WTC11 (cell line): ENCODE measurements at regions not wholly inside any gene's neighbourhood (a gene's known extent, or its start where the extent isn't known, plus 50 kb on each side); places are given as distances from the start of the nearest gene placed in this dataset.

Experiments
- ATAC-seq: fragments of 200-7000 bp; cut with Tn5 transposase; 2 replicates; pipeline ENCODE4 v1.10.0; 2021; ENCODE audit warnings: mild to moderate bottlenecking, moderate library complexity
- CTCF ChIA-PET: fragments of 300-600 bp; sonication (Branson Sonifier 250); formaldehyde crosslinking; loops from one replicate; lab custom pipeline; 2021; ENCODE audit warnings: antibody characterized with exemption; lab: Charles Lee
- POLR2A ChIA-PET: fragments of 350-600 bp; sonication (Branson Sonifier 250); formaldehyde crosslinking; loops from one replicate; lab custom pipeline; 2021; ENCODE audit warnings: antibody characterized with exemption; lab: Charles Lee
- DNase-seq: peaks from one replicate; pipeline ENCODE4 v3.0.0; 2021; ENCODE audit warnings: low spot score
- H3K27ac Mint-ChIP-seq: 2 replicates; pipeline ENCODE4 v1.8.0; 2021; ENCODE audit warnings: mixed read lengths
- H3K27me3 Mint-ChIP-seq: 2 replicates; pipeline ENCODE4 v1.8.0; 2021; ENCODE audit warnings: low read depth, mild to moderate bottlenecking, moderate library complexity, mixed read lengths
- H3K36me3 Mint-ChIP-seq: 2 replicates; pipeline ENCODE4 v1.8.0; 2021; ENCODE audit warnings: mixed read lengths
- H3K4me1 Mint-ChIP-seq: 2 replicates; pipeline ENCODE4 v1.8.0; 2022; ENCODE audit warnings: mixed read lengths
- H3K4me3 Mint-ChIP-seq: 2 replicates; pipeline ENCODE4 v1.8.0; 2021; ENCODE audit warnings: mild to moderate bottlenecking, moderate library complexity, mixed read lengths
- H3K9me3 Mint-ChIP-seq: 2 replicates; pipeline ENCODE4 v1.8.0; 2021; ENCODE audit warnings: mixed read lengths
- CDX4 ChIP-seq: fragments of 250-450 bp; sonication (Bioruptor Pico); IDR thresholded peaks from 2 replicates; pipeline ENCODE4 v1.9.0; 2021; ENCODE audit warnings: moderate library complexity, mild to moderate bottlenecking, inconsistent platforms, borderline replicate concordance
- CREM ChIP-seq: sonication (generic); formaldehyde crosslinking; IDR thresholded peaks from 2 replicates; pipeline ENCODE4 v1.8.1; 2022; ENCODE audit warnings: mild to moderate bottlenecking, missing genetic modification reagents, moderate library complexity
- ELF4 ChIP-seq: sonication (generic); formaldehyde crosslinking; IDR thresholded peaks from 2 replicates; pipeline ENCODE4 v1.8.1; 2022; ENCODE audit warnings: low read depth, mild to moderate bottlenecking, moderate library complexity, missing genetic modification reagents
- FOXJ3 ChIP-seq: sonication (generic); formaldehyde crosslinking; IDR thresholded peaks from 2 replicates; pipeline ENCODE4 v1.9.0; 2021; ENCODE audit warnings: missing genetic modification reagents, mild to moderate bottlenecking, borderline replicate concordance
- IRF2 ChIP-seq: sonication (generic); formaldehyde crosslinking; IDR thresholded peaks from 2 replicates; pipeline ENCODE4 v1.8.0; 2022; ENCODE audit warnings: low read depth, missing genetic modification reagents, borderline replicate concordance
- MYBL2 ChIP-seq: sonication (generic); formaldehyde crosslinking; IDR thresholded peaks from 2 replicates; pipeline ENCODE4 v1.8.1; 2023; ENCODE audit warnings: mild to moderate bottlenecking, moderate library complexity, missing genetic modification reagents
- PREB ChIP-seq: sonication (generic); formaldehyde crosslinking; IDR thresholded peaks from 2 replicates; pipeline ENCODE4 v1.8.1; 2022; ENCODE audit warnings: mild to moderate bottlenecking, missing genetic modification reagents, moderate library complexity, borderline replicate concordance
- RELA ChIP-seq: sonication (generic); formaldehyde crosslinking; IDR thresholded peaks from 2 replicates; pipeline ENCODE4 v1.8.1; 2022; ENCODE audit warnings: missing genetic modification reagents, mild to moderate bottlenecking, borderline replicate concordance
- SOX15 ChIP-seq: fragments of 250-450 bp; sonication (Bioruptor Pico); IDR thresholded peaks from 2 replicates; pipeline ENCODE4 v1.9.0; 2021; ENCODE audit warnings: mild to moderate bottlenecking
- SP1 ChIP-seq: sonication (generic); formaldehyde crosslinking; conservative IDR thresholded peaks from 2 replicates; pipeline ENCODE4 v1.8.1; 2022; ENCODE audit warnings: missing genetic modification reagents
- TP53 ChIP-seq: sonication (generic); formaldehyde crosslinking; IDR thresholded peaks from 2 replicates; pipeline ENCODE4 v1.8.1; 2023; ENCODE audit warnings: mild to moderate bottlenecking, missing genetic modification reagents
- ZNF219 ChIP-seq: sonication (generic); formaldehyde crosslinking; IDR thresholded peaks from 2 replicates; pipeline ENCODE4 v1.8.0; 2023; ENCODE audit warnings: missing genetic modification reagents, mild to moderate bottlenecking, borderline replicate concordance
- ZNF317 ChIP-seq: sonication (generic); formaldehyde crosslinking; IDR thresholded peaks from 2 replicates; pipeline ENCODE4 v1.8.1; 2023; ENCODE audit warnings: low read depth, mild to moderate bottlenecking, moderate library complexity, missing genetic modification reagents, borderline replicate concordance
- ZNF396 ChIP-seq: fragments of 250-450 bp; sonication (Bioruptor Pico); IDR thresholded peaks from 2 replicates; pipeline ENCODE4 v1.8.0; 2021; ENCODE audit warnings: mild to moderate bottlenecking, moderate library complexity, borderline replicate concordance
- ZNF423 ChIP-seq: fragments of 250-450 bp; sonication (Bioruptor Pico); IDR thresholded peaks from 2 replicates; pipeline ENCODE4 v2.1.2; 2022; ENCODE audit warnings: mild to moderate bottlenecking, moderate library complexity
- ZNF512 ChIP-seq: sonication (generic); formaldehyde crosslinking; IDR thresholded peaks from 2 replicates; pipeline ENCODE4 v1.8.1; 2022; ENCODE audit warnings: missing genetic modification reagents, borderline replicate concordance
- TF ChIP-seq, protein P1 (sequence below): sonication (generic); formaldehyde crosslinking; IDR thresholded peaks from 2 replicates; pipeline ENCODE4 v1.8.1; 2023; ENCODE audit warnings: mild to moderate bottlenecking, missing genetic modification reagents, moderate library complexity
- TF ChIP-seq, protein P2 (sequence below): fragments of 250-450 bp; sonication (Bioruptor Pico); IDR thresholded peaks from 2 replicates; pipeline ENCODE4 v1.9.0; 2021; ENCODE audit warnings: mild to moderate bottlenecking, borderline replicate concordance
- TF ChIP-seq, protein P3 (sequence below): sonication (generic); formaldehyde crosslinking; IDR thresholded peaks from 2 replicates; pipeline ENCODE4 v1.8.0; 2022; ENCODE audit warnings: mild to moderate bottlenecking, missing genetic modification reagents
- TF ChIP-seq, protein P4 (sequence below): sonication (generic); formaldehyde crosslinking; IDR thresholded peaks from 2 replicates; pipeline ENCODE4 v1.8.0; 2022; ENCODE audit warnings: mild to moderate bottlenecking, missing genetic modification reagents
- TF ChIP-seq, protein P5 (sequence below): sonication (generic); formaldehyde crosslinking; IDR thresholded peaks from 2 replicates; pipeline ENCODE4 v1.8.1; 2023; ENCODE audit warnings: mild to moderate bottlenecking, missing genetic modification reagents, moderate library complexity
- TF ChIP-seq, protein P6 (sequence below): fragments of 250-450 bp; sonication (Bioruptor Pico); IDR thresholded peaks from 2 replicates; pipeline ENCODE4 v1.8.0; 2021; ENCODE audit warnings: mild to moderate bottlenecking

DNA sequence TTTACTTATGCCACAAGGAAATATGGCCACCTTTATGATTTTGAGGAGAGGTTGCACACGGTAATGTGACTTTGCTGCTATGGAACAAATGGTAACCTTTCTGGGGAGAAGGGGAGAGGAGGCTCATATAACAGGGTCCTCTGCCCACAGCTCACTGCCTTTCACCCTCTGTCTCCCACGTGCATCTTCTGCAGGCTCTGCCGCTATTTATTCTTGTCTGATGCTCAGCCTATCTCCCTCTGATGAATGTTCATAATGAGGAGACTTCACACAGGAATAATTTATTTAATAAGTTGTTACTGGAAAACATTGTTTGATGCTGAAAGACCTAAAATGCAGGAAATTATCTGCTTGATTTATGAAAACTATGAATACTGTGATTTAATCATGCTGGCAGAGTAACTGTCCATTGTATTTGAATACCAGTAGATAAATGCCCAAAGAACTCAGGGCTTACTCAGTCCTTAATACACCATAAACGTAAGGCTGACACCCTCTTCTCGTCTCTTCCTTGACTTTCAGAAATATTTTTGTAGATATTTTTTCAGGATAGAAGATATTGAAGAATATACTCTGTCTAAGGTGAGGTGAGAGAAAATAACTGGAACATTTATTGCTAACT, 721.1 kb downstream of the QKI start:
- Mint-ChIP-seq H3K4me3 (no peak overlapping the region), H3K27ac (no peak overlapping the region), H3K9me3 (no peaks in the 10 kb centered on the region; the same call in 1 of the 2 replicates), H3K4me1 (peaks cover 2% of the 10 kb centered on the region; the same call in 1 of the 2 replicates), H3K27me3 (no peaks in the 10 kb centered on the region), H3K36me3 (no peaks in the 10 kb centered on the region)
- TF ChIP-seq PREB (CRISPR knock-in tag) (no peak), CDX4 (no peak), IRF2 (CRISPR knock-in tag) (no peak), ZNF512 (CRISPR knock-in tag) (no peak), FOXJ3 (CRISPR knock-in tag) (no peak), SP1 (CRISPR knock-in tag) (no peak), ZNF219 (CRISPR knock-in tag) (no peak), ZNF423 (CRISPR knock-in tag) (no peak), MYBL2 (CRISPR knock-in tag) (no peak)
- TF ChIP-seq, protein P1, sequence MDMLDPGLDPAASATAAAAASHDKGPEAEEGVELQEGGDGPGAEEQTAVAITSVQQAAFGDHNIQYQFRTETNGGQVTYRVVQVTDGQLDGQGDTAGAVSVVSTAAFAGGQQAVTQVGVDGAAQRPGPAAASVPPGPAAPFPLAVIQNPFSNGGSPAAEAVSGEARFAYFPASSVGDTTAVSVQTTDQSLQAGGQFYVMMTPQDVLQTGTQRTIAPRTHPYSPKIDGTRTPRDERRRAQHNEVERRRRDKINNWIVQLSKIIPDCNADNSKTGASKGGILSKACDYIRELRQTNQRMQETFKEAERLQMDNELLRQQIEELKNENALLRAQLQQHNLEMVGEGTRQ: no peak
- TF ChIP-seq, protein P2, sequence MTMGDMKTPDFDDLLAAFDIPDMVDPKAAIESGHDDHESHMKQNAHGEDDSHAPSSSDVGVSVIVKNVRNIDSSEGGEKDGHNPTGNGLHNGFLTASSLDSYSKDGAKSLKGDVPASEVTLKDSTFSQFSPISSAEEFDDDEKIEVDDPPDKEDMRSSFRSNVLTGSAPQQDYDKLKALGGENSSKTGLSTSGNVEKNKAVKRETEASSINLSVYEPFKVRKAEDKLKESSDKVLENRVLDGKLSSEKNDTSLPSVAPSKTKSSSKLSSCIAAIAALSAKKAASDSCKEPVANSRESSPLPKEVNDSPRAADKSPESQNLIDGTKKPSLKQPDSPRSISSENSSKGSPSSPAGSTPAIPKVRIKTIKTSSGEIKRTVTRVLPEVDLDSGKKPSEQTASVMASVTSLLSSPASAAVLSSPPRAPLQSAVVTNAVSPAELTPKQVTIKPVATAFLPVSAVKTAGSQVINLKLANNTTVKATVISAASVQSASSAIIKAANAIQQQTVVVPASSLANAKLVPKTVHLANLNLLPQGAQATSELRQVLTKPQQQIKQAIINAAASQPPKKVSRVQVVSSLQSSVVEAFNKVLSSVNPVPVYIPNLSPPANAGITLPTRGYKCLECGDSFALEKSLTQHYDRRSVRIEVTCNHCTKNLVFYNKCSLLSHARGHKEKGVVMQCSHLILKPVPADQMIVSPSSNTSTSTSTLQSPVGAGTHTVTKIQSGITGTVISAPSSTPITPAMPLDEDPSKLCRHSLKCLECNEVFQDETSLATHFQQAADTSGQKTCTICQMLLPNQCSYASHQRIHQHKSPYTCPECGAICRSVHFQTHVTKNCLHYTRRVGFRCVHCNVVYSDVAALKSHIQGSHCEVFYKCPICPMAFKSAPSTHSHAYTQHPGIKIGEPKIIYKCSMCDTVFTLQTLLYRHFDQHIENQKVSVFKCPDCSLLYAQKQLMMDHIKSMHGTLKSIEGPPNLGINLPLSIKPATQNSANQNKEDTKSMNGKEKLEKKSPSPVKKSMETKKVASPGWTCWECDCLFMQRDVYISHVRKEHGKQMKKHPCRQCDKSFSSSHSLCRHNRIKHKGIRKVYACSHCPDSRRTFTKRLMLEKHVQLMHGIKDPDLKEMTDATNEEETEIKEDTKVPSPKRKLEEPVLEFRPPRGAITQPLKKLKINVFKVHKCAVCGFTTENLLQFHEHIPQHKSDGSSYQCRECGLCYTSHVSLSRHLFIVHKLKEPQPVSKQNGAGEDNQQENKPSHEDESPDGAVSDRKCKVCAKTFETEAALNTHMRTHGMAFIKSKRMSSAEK: no peak
- TF ChIP-seq, protein P3, sequence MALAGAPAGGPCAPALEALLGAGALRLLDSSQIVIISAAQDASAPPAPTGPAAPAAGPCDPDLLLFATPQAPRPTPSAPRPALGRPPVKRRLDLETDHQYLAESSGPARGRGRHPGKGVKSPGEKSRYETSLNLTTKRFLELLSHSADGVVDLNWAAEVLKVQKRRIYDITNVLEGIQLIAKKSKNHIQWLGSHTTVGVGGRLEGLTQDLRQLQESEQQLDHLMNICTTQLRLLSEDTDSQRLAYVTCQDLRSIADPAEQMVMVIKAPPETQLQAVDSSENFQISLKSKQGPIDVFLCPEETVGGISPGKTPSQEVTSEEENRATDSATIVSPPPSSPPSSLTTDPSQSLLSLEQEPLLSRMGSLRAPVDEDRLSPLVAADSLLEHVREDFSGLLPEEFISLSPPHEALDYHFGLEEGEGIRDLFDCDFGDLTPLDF (CRISPR knock-in tag): no peak
- ChIA-PET POLR2A (no interaction called here), CTCF (no interaction called here)
- DNase-seq: no peak
- ATAC-seq: no peak

- CTCF ChIA-PET: no interaction called here
- Mint-ChIP-seq H3K9me3 (peaks cover 5% of the 10 kb centered on the region; the same call in 1 of the 2 replicates), H3K27me3 (no peaks in the 10 kb centered on the region), H3K4me1 (peaks cover 2% of the 10 kb centered on the region; the same call in 1 of the 2 replicates), H3K27ac (no peak overlapping the region), H3K36me3 (no peaks in the 10 kb centered on the region), H3K4me3 (no peak overlapping the region)
- no peak for DNase-seq
- no peak for ATAC-seq
- POLR2A ChIA-PET: no interaction called here
- TF ChIP-seq SOX15 (CRISPR knock-in tag) (no peak), ZNF317 (no peak), ZNF396 (CRISPR knock-in tag) (no peak), CREM (no peak), TP53 (CRISPR knock-in tag) (no peak), RELA (CRISPR knock-in tag) (no peak), ELF4 (no peak)
- TF ChIP-seq, protein P4, sequence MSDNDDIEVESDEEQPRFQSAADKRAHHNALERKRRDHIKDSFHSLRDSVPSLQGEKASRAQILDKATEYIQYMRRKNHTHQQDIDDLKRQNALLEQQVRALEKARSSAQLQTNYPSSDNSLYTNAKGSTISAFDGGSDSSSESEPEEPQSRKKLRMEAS (CRISPR knock-in tag): no peak
- TF ChIP-seq, protein P5, sequence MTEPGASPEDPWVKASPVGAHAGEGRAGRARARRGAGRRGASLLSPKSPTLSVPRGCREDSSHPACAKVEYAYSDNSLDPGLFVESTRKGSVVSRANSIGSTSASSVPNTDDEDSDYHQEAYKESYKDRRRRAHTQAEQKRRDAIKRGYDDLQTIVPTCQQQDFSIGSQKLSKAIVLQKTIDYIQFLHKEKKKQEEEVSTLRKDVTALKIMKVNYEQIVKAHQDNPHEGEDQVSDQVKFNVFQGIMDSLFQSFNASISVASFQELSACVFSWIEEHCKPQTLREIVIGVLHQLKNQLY (CRISPR knock-in tag): no peak
- TF ChIP-seq, protein P6, sequence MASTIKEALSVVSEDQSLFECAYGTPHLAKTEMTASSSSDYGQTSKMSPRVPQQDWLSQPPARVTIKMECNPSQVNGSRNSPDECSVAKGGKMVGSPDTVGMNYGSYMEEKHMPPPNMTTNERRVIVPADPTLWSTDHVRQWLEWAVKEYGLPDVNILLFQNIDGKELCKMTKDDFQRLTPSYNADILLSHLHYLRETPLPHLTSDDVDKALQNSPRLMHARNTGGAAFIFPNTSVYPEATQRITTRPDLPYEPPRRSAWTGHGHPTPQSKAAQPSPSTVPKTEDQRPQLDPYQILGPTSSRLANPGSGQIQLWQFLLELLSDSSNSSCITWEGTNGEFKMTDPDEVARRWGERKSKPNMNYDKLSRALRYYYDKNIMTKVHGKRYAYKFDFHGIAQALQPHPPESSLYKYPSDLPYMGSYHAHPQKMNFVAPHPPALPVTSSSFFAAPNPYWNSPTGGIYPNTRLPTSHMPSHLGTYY (CRISPR knock-in tag): no peak
These were observed 718.6 kb downstream of the QKI start for GRCh38 chr6:164133095-164133494.
